IPS DF 4.7 (cell line): ENCODE measurements at regions not wholly inside any gene's neighbourhood (a gene's known extent, or its start where the extent isn't known, plus 50 kb on each side); places are given as distances from the start of the nearest gene placed in this dataset.

Experiments
- DNase-seq: peaks from one replicate; pipeline ENCODE4 v3.0.0-alpha.2; 2013; ENCODE audit warnings: low spot score; ENCODE audit errors: extremely low read depth

DNA sequence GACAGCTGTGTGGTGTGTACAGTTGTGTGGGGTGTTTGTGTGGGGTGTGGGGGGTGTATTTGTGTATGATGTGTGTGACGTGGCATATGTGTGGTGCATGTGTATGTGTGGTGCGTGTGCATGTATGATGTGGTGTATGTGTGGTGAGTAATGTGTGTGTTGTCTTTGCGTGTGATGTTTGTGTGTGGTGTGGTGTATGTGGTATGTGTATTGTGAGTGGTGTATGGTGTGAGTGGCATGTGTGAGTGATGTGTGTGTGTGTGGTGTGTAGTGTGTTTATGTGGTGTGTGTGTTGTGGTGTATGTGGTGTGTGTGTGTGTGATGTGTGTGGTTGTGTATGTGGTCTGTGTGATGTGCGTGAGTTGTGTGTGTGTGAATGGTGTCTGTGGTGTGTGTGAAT lies 191.1 kb downstream of the MELK start:
- DNase-seq: no peak

DNA sequence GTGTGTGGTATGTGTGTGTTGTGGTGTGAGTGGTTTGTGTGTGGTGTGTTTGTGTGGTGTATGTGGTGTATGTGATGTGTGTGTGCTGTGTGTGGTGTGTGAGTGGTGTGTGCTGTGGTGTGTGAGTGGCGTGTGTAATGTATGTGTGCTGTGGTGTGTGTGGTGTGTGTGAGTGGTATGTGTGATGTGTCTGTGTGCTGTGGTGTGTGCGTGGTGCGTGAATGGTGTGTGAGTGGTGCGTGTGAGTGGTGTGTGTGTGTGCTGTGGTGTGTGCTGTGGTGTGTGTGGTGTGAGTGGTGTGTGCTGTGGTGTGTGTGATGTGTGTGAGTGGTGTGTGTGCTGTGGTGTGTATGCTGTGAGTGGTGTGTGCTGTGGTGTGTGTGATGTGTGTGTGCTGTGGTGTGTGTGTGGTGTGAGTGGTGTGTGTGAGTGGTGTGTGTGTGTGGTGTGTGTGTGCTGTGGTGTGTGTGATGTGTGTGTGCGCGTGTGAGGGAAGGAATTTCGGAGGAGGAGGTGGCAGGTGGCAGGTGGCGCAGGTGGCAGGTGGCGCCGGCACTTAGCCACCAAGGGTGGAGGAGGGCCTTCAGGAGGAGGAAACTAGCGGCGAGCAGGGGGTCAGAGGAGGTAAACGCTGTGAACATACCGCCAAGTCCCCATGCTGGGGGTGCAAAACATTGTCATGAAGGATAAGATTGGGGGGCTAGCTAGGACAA lies 191.8 kb downstream of the MELK start:
- DNase-seq: no peak

- no peak for DNase-seq
Measured at GRCh38 chr9:36765077-36765390, 192.3 kb downstream of the MELK start.

DNA sequence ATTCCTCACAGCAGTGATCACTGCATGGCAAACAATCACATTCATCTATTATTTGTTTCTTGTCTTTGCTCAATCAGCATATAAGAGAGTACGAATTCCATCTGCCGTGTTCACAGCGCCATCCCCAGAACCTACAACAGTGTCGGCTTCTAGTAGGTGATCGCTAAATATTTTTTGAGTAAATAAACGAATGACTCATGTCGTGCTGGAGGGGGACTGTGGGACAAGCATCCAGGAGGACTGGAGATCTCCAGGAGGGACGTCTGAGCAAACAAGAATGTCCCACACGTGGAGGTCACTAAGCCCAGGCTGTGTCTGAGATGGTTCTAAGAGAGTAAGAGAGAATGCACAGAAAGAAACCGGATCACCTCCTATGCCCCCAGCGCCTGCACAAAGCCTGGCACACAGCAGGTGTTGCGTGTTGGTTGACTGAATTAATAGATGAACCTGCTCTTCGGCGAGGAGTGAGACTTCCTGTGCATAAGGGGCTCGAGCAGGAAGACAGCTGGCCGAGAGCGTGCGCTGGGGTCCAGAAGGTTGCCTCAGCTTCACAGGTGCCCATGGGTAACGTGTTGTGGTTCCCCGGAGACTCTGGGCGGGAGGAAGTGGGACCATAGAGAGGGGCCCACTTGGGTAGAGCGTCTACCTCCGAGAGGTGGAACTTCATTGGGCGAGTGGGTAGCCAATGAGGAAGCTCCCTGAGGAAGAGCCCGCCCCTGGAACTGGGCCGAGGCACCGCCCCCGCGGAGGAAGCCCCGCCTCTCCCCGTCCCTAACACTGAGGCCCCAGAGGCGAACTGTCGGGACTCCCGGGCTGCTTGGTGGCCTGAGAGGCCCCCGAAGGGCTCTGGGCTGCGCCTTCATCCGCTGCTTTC lies 193.0 kb downstream of the MELK start:
- peak; percentile 74 for DNase-seq

- no peak for DNase-seq
Measured at GRCh38 chr9:36768677-36769076, 196.0 kb downstream of the MELK start.

DNA sequence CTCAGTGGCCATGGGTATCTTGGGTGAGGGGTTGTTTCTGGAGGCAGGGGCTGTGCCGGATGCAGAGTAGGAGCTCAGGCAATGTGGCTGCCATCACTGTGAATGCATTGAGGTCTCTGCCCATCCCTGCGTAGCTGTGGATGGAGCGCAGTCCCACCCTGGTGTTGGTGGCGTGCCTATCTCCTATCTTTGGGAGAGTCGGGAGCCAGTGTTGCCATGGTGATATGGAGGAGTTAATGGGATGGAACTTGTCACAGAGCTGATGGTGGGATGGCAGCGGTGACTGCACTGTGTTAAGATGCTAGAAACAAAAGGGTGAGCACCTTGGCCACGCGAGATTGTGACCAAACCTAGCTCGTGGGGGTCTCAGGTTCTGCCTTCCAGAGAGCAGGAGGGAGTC lies 197.3 kb downstream of the MELK start:
- DNase-seq: no peak

- DNase-seq: no peak
Measured at GRCh38 chr9:36772449-36773403, 200.0 kb downstream of the MELK start.

DNA sequence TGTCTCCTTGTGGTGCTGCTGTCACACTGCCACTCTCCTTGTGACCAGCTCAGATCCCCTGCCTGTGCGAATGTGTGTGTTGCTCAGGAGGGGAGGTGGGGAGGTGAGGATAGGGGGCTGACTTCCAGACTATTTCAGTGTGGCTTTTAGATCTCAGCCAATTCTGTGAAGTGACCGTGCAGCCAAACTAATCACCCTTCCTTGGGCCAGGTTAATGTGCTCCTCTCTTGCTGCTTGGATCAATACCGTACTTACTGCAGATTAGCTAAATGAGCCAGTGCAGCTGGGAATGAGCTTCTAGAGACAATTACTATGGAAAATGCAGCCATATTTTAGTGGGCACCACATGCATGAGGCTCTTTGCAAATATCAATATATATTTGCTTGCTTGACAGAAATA lies 206.0 kb downstream of the MELK start:
- DNase-seq: no peak

DNA sequence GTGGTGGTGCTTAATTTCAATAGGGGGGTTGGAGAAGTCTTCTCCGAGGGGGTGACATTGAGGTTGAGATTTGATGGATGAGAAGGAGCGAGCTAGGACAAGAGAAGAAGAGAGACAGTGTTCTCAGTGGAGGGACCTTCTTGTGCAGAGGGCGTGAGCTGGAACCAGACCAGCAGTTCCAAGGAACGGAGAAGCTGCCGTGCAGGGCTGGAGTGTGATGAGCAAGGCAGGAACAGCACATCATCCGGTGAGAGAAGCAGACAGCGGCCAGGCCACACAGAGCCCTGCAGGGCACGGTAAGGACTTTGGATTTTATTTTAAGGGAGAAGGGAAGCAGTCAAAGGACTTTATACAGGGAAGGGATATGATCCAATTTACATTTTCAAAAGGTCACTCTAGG lies 206.9 kb downstream of the MELK start:
- DNase-seq: no peak

- DNase-seq: no peak
Measured at GRCh38 chr9:36780186-36780585, 207.5 kb downstream of the MELK start.

GRCh38 chr9:36781533-36781932 lies 208.8 kb downstream of the MELK start:
- DNase-seq: no peak
